HEK293 (cell line): ENCODE measurements at regions not wholly inside any gene's neighbourhood (a gene's known extent, or its start where the extent isn't known, plus 50 kb on each side); places are given as distances from the start of the nearest gene placed in this dataset.

Experiments used
- CTCF ChIA-PET: fragments of 350-600 bp; formaldehyde crosslinking; extraction: SDS; loops from one replicate; lab custom pipeline; 2021; ENCODE audit warnings: antibody characterized with exemption; lab: Yijun Ruan, JAX
- POLR2A ChIA-PET: fragments of 300-600 bp; formaldehyde crosslinking; extraction: SDS; loops from one replicate; lab custom pipeline; 2020; ENCODE audit warnings: antibody characterized with exemption, inconsistent platforms; lab: Yijun Ruan, JAX
- H3K27ac ChIP-seq: fragments of 200-500 bp; sonication (Bioruptor generic); 2 replicates; pipeline ENCODE4 v1.5.1; 2014; ENCODE audit warnings: low read depth, low read length, control low read depth, inconsistent platforms; ENCODE audit errors: extremely low read depth
- H3K36me3 ChIP-seq, 2 experiments: fragments of 200-500 bp in 1 of 2; sonication (Bioruptor generic) in 1 of 2; 1 replicate in 1 of 2; 2 replicates in 1 of 2; pipeline ENCODE4 v1.5.1; 2014 to 2017; ENCODE audit warnings: inconsistent platforms in 2 of 2, low read length in 2 of 2; ENCODE audit not compliant: control insufficient read depth in 2 of 2, insufficient read depth in 1 of 2
- H3K4me1 ChIP-seq: fragments of 200-500 bp; sonication (Bioruptor generic); 2 replicates; pipeline ENCODE4 v1.5.1; 2014; ENCODE audit warnings: mild to moderate bottlenecking, low read length, inconsistent platforms; ENCODE audit not compliant: control insufficient read depth, insufficient read depth
- H3K4me3 ChIP-seq: 2 replicates; pipeline ENCODE4 v1.5.1; 2011; ENCODE audit warnings: low read depth, mild to moderate bottlenecking, control low read depth, low read length, moderate library complexity
- H3K9me3 ChIP-seq: fragments of 200-500 bp; sonication (Bioruptor generic); 2 replicates; pipeline ENCODE4 v1.5.1; 2014; ENCODE audit warnings: low read depth, low read length, inconsistent platforms; ENCODE audit not compliant: control insufficient read depth, insufficient read depth
- KLF9 ChIP-seq: fragments of 450-650 bp; formaldehyde crosslinking; IDR thresholded peaks from 2 replicates; pipeline ENCODE4 v1.5.1; 2016; ENCODE audit warnings: missing biosample characterization, missing genetic modification characterization, low read depth
- SP3 ChIP-seq: fragments of 450-650 bp; formaldehyde crosslinking; IDR thresholded peaks from 2 replicates; pipeline ENCODE4 v1.5.1; 2016; ENCODE audit warnings: missing biosample characterization, missing genetic modification characterization
- ZBTB1 ChIP-seq: fragments of 450-650 bp; formaldehyde crosslinking; IDR thresholded peaks from 2 replicates; pipeline ENCODE4 v1.5.1; 2016; ENCODE audit warnings: missing biosample characterization, missing genetic modification characterization
- ZFP69B ChIP-seq: fragments of 450-650 bp; formaldehyde crosslinking; IDR thresholded peaks from 2 replicates; pipeline ENCODE4 v1.5.1; 2016; ENCODE audit warnings: missing biosample characterization, missing genetic modification characterization
- ZIC2 ChIP-seq: fragments of 450-650 bp; formaldehyde crosslinking; IDR thresholded peaks from 2 replicates; pipeline ENCODE4 v1.5.1; 2016; ENCODE audit warnings: missing biosample characterization, missing genetic modification characterization
- ZNF23 ChIP-seq: fragments of 450-650 bp; formaldehyde crosslinking; IDR thresholded peaks from 2 replicates; pipeline ENCODE4 v1.5.1; 2016; ENCODE audit warnings: missing biosample characterization, missing genetic modification characterization, borderline replicate concordance
- ZNF248 ChIP-seq: fragments of 450-650 bp; formaldehyde crosslinking; IDR thresholded peaks from 2 replicates; pipeline ENCODE4 v1.5.1; 2017; ENCODE audit warnings: missing biosample characterization, missing genetic modification characterization
- ZNF335 ChIP-seq: fragments of 450-650 bp; formaldehyde crosslinking; conservative IDR thresholded peaks from 2 replicates; pipeline ENCODE4 v1.5.1; 2016; ENCODE audit warnings: missing biosample characterization, missing genetic modification characterization
- ZNF362 ChIP-seq: fragments of 450-650 bp; formaldehyde crosslinking; IDR thresholded peaks from 2 replicates; pipeline ENCODE4 v1.5.1; 2016; ENCODE audit warnings: missing biosample characterization, missing genetic modification characterization
- ZNF529 ChIP-seq: fragments of 450-650 bp; formaldehyde crosslinking; IDR thresholded peaks from 2 replicates; pipeline ENCODE4 v1.5.1; 2017; ENCODE audit warnings: missing genetic modification characterization, missing biosample characterization; ENCODE audit not compliant: insufficient replicate concordance
- ZNF558 ChIP-seq: fragments of 450-650 bp; formaldehyde crosslinking; IDR thresholded peaks from 2 replicates; pipeline ENCODE4 v1.5.1; 2016; ENCODE audit warnings: missing biosample characterization, missing genetic modification characterization
- ZNF610 ChIP-seq: fragments of 450-650 bp; formaldehyde crosslinking; IDR thresholded peaks from 2 replicates; pipeline ENCODE4 v1.5.1; 2016; ENCODE audit warnings: missing biosample characterization, missing genetic modification characterization, borderline replicate concordance
- ZNF76 ChIP-seq: fragments of 450-650 bp; formaldehyde crosslinking; IDR thresholded peaks from 2 replicates; pipeline ENCODE4; 2016; ENCODE audit warnings: low read depth, missing biosample characterization, missing genetic modification characterization, borderline replicate concordance
- ZNF777 ChIP-seq: fragments of 450-650 bp; formaldehyde crosslinking; IDR thresholded peaks from 2 replicates; pipeline ENCODE4 v1.5.1; 2017; ENCODE audit warnings: missing biosample characterization, missing genetic modification characterization, borderline replicate concordance
- ZNF830 ChIP-seq: fragments of 450-650 bp; IDR thresholded peaks from 2 replicates; pipeline ENCODE4 v1.5.0; 2018; ENCODE audit warnings: missing biosample characterization, missing genetic modification characterization, low read depth, mild to moderate bottlenecking, moderate library complexity
- TF ChIP-seq, protein P1 (sequence below): fragments of 450-650 bp; formaldehyde crosslinking; IDR thresholded peaks from 2 replicates; pipeline ENCODE4 v1.5.1; 2017; ENCODE audit warnings: missing biosample characterization, missing genetic modification characterization
- TF ChIP-seq, protein P2 (sequence below): fragments of 450-650 bp; IDR thresholded peaks from 2 replicates; pipeline ENCODE4 v1.5.1; 2018; ENCODE audit warnings: missing biosample characterization, mild to moderate bottlenecking, missing genetic modification characterization

DNA sequence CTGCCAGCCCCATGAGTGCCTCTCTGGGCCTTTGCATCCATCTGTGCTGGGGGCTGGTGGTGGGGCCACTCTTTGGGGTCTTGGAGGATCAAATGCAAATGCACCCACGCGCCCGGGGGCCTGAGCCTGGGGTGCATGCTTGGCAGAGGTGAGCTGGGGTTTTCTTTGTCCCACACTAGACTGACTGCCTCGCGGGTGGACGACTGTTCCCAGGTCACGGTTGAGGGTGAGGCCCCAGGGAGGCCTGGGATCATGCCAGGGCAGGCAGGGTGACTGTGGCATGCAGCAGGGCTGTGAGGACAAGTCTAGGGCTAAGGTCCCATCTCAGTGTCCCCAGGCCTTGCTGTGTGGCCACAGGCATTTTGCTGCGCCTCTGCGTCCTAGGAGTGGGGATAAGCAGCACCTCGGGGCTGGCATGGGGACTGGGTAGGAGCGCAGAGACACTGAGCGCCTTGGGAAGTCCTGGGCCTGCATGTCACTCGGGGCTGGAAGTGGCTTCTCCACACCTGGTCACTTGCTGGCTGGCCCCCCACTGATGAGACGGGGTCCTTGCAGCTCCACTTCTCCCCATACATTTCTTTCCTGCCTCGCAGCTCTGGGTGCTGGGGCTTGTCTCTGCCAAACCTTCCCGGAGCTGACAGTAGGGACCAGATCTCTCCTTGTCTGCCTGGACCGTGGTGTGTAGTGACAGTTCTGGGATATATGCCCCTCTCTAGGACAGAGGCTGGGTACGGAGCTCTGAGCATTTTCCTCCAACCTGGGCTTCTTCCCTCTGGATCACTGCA is 133.1 kb downstream of the CTTN start (continued):
- TF ChIP-seq ZNF335 (tag by site-specific recombination) (no peak), KLF9 (no peak)
- TF ChIP-seq, protein P1, sequence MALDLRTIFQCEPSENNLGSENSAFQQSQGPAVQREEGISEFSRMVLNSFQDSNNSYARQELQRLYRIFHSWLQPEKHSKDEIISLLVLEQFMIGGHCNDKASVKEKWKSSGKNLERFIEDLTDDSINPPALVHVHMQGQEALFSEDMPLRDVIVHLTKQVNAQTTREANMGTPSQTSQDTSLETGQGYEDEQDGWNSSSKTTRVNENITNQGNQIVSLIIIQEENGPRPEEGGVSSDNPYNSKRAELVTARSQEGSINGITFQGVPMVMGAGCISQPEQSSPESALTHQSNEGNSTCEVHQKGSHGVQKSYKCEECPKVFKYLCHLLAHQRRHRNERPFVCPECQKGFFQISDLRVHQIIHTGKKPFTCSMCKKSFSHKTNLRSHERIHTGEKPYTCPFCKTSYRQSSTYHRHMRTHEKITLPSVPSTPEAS, result no peak

- no peaks in the 10 kb centered on the region for H3K9me3 ChIP-seq
- H3K27ac ChIP-seq, result no peak overlapping the region
- H3K4me3 ChIP-seq, result no peak overlapping the region
- CTCF ChIA-PET, result no interaction called here
- peak; percentile 71 for TF ChIP-seq ZIC2 (tag by site-specific recombination)
- no peak for TF ChIP-seq ZNF830 (tag by site-specific recombination)
- POLR2A ChIA-PET, result no interaction called here
- no peaks in the 10 kb centered on the region for H3K4me1 ChIP-seq
- no peaks in the 10 kb centered on the region for H3K36me3 ChIP-seq
These were observed 133.7 kb downstream of the CTTN start for GRCh38 chr11:70532066-70532440.

- no peaks in the 10 kb centered on the region for H3K4me1 ChIP-seq
- H3K36me3 ChIP-seq, result no peaks in the 10 kb centered on the region
- ChIA-PET POLR2A (no interaction called here), CTCF (no interaction called here)
- H3K4me3 ChIP-seq, result no peak overlapping the region
- H3K9me3 ChIP-seq, result no peaks in the 10 kb centered on the region
- no peak for TF ChIP-seq ZNF777 (tag by site-specific recombination)
- no peak for TF ChIP-seq SP3 (tag by site-specific recombination)
- no peak for TF ChIP-seq ZNF76
- no peak for TF ChIP-seq ZNF610
- TF ChIP-seq ZNF23 (tag by site-specific recombination), result no peak
- no peak for TF ChIP-seq ZNF362 (tag by site-specific recombination)
- TF ChIP-seq ZNF529 (tag by site-specific recombination), result no peak
- TF ChIP-seq ZBTB1 (tag by site-specific recombination), result no peak
- no peak for TF ChIP-seq ZNF248
- TF ChIP-seq, protein P2, sequence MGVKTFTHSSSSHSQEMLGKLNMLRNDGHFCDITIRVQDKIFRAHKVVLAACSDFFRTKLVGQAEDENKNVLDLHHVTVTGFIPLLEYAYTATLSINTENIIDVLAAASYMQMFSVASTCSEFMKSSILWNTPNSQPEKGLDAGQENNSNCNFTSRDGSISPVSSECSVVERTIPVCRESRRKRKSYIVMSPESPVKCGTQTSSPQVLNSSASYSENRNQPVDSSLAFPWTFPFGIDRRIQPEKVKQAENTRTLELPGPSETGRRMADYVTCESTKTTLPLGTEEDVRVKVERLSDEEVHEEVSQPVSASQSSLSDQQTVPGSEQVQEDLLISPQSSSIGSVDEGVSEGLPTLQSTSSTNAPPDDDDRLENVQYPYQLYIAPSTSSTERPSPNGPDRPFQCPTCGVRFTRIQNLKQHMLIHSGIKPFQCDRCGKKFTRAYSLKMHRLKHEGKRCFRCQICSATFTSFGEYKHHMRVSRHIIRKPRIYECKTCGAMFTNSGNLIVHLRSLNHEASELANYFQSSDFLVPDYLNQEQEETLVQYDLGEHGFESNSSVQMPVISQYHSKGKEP (tag by site-specific recombination), result no peak
- no peak for TF ChIP-seq KLF9
- TF ChIP-seq ZFP69B, result no peak
- TF ChIP-seq ZNF558 (tag by site-specific recombination), result no peak
- no peak overlapping the region for H3K27ac ChIP-seq
These were observed 134.4 kb downstream of the CTTN start for GRCh38 chr11:70532731-70533130.
